DMS114 treated with DMSO at 0.1 percent for 48 hours (cell line): ENCODE measurements at regions not wholly inside any gene's neighbourhood (a gene's known extent, or its start where the extent isn't known, plus 50 kb on each side); places are given as distances from the start of the nearest gene placed in this dataset.

Source experiments
- DNase-seq: peaks from one replicate; lab custom pipeline; 2025; ENCODE audit not compliant: unreplicated experiment; lab: John Stamatoyannopoulos, UW

DNA sequence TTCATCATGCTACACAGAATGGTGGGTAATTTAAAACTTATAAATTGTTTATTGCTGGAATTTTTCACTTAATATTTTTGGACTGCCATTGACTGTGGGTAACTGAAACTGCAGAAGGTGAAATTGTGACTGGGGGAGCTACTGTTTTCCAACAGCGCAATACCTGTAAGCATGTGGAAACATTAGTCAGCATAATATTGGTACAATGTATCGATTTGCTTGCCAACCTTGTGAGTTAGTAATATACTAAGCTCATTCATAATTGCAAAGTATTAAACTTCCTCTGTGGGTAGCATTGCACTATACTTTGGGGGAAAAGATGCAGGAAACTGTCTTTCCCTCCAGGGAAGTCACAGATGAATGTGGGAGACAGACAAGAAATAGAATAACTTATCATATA, 766.5 kb downstream of the HDGFL1 start:
- no peak for DNase-seq

DNA sequence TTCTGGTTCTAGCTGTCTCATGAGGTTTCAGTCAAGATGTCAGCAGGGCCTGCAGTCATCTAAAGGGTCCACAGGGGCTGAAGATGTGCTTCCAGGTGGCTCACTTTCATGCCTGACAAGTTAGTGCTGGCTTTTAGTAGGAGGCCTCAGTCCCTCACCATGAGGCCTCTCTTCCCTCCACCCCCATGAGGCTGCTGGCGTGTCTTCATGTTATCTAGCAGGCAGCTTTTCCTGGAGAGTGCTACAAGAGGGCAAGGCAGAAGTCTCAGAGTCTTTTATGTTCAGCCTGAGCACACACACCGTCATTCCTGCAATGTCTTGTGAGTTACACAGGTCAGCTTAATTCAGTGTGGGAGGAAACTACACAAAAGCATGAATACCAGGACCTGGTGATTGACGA, 769.9 kb downstream of the HDGFL1 start:
- no peak for DNase-seq

DNA sequence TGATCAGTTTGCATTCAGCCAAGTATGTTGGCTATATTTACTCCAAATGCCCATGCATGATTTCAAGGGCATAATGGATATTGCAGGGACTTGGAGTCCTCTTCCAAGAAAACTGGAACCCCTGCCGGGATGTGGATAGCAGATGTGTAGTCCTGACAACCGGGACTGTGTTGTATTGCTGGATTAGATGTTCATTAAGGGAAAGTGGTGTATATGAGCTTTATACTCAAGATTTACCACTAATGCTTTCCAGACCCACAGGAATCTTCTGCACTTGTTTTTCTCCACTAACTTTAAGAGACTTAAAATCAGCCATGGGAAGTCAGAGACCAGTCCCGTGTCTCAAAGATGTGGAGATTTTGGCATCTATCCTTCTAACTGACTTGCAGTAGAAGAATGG, 770.9 kb downstream of the HDGFL1 start:
- DNase-seq, result no peak

DNA sequence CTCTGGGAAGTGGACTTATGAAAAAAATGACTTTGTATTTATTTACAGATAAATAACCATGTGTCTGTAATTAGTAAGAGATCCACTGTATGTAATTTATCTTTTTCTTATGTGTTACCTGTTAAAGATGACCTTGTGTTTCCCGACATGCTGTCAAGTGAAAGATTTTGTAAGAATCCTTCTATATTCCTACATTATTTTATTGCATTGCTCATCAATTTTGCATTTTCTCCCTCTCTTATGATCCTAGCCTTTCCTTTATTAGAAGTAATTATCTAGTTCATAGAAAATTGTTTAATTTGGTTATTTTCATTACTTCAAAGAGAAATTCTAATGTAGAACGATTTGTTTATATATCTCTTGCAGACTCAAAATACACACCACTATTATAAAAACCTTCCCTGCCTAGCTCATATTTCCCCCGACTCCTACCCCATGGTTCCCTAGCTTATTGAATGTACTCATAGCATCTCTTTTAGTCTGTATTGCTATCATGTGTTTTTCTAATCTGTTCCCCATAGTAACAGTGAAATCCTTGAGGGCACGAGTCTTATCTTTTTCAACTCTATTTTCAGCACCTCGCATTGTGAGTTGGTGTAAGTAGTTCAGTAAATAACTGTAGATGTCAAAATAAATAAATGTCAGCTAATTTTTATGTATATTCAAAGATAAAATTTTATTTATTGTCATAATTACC, 774.4 kb downstream of the HDGFL1 start:
- no peak for DNase-seq

DNA sequence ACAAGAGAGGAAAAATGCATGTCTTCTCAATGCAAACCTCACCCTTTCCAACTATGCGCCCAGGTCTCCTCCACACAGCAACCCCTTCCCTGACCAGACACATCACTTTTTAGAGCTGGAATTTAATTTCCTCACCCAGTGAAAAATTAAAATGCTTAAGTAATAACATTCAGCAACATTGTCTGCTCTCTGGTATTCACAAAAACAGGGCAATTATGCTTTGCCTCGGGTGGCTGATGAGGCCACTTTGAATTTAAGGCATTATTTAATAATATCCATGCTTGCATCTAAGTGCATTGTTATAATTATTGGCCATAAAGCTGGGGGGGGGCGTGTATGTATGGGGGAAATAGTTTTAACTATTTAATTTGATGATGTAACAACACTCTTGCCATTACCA, 777.8 kb upstream of the NRSN1 start:
- DNase-seq, result no peak

DNA sequence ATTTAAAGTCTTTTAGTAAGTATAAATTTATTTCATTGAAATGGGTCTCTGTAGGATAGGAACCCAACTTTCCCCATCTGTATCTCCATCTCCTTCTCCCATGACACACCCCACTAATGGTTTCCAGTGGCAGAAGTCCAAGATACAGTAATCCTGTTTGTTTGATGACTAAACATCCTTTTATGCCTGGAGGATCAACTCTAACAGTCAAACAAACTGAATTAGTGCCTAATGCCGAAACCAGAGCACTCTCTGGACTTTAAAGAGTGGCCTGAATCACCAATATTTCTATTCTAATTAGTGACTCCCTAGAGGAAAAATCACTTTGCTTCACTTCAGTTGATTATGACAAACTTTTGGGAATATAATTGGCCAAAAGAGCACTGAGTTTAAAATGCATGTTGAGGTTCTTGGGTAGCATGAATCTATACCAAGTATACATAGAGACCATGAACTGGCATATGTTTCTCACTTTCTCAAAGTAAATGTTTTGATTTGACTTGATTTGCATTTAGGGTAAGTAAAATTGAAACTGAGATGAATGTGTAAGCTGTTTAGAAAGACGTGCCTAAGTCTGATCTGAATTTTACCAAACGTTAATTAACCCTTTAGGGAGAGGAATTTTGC, 776.4 kb upstream of the NRSN1 start:
- DNase-seq, result no peak

DNA sequence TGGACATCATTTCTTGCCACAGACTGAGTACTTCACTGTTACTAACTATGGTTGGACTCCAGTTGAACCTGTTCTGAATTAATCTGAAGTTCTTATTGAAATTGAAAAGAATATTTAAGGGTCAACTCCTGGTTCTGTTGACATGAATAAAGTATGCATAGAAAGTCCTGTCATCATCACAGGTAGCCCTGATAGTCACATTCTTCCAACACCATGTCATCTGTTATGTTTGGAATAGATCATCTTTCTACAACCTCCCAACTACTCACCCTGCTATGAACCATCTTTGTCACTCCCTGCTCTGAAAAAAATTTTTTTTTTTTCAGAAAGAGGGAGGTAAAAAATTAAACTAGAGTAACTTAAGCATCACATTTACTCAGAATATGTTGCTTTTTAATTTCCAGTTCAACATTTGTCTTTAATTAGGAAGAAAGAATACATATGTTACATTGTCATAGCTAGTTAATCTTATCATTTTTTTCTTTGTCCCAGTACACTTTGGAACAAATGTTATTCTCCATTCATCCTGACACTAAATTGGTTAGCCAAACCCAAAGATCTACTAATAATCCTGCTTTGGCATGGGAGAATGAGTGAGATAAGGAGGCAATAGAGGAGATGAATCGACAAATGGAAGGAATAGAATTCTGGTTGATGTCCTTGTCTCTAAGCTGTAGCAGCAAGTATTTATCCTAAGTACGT, 775.1 kb upstream of the NRSN1 start:
- DNase-seq, result no peak

DNA sequence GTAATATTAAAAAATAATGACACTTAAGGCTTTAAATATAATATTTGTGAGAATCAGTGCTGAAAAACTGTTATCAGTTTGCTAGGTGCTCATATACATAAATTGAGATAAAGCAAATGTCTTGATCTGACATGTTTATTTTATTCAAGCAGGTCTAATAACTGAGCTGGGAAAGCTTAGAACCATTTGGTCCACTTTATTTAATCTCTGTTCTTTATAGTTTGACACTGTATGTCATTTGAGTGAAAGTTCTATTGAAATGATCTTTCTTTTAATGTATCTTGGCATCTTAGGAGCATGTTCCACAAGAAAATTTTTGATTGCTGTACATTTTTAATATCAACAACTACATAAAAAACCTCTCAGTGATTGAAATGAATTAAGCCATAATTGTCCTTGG, 772.0 kb upstream of the NRSN1 start:
- DNase-seq, result no peak

DNA sequence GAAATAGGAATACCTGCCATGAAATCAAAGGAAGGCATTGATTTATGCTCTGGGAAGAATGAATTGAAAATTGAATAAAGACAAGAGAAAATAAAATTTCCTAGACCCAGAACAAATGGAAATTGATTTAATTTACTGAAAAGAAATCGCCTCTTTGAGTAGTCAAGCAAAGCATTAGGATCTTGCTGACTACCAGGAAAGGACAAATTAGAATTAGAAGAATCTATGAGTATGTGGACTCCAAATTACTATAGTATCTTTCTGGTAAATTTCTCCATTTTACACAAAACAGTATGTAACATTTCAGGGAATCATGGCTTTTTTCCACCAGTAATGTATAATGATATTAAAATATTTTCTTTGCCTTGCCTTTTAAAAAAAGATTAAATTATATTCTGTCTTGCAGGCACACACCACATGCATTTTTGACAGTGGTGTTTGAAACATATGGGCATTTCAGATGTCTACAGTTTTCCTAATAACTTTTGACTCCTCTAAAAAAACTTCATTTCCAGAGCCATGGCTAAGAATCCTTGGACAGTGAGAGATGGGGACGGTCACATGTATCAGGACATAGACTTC, 768.7 kb upstream of the NRSN1 start:
- no peak for DNase-seq

DNA sequence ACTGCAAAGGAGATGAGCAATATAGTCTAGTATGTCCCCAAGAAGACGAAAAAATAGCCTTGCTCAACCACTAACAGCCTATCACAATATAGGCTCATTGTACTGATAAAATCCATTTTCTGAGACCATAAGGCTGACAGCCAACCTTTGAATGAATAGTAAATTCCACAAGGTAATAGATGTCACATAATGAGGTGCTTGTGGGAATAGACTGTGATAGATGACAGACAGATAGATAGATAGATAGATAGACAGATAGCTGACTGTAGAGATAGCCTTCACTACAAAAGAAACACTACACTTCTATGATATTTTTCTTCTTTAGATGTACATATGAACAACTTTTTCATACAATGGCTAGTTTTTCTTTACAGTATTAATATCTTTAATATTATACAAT, 760.3 kb upstream of the NRSN1 start:
- DNase-seq, result no peak

DNA sequence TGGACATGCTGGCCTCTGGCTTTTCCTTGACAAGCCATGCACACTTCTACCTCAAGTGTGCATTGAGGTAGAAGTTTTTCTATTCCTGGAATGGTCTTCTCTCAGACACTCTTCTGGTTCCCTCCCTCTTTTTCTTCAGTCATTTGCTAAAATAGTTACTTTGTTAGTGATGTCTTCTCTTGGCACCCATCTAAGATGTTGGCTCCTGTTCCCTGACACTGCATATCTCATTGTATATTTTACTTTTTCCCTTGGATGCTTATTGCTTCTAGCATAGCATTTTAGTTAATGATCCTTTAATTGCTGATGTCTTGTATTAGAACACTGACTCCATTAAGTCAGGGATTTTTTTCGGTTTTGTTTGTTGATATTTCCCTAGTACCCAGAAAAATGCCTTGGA, 758.7 kb upstream of the NRSN1 start:
- DNase-seq, result no peak

DNA sequence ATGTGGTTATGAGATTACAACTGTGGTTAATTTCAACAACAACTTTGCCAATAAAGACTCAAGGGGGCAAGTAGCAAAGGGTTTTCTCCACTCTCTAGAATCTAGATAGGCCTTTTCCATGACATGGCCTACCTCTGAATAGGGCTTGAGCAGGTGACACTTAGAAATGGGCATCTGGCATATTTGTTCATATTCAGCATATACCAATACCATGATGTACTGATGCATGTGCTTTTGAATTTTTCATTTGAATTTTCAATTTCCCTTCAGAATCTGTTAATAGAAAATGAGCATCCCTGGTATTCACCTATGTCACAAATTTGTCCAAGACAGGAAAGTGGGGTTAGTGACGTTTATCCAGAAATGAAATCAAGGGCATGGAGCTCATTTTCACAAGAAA, 757.5 kb upstream of the NRSN1 start:
- DNase-seq, result no peak

DNA sequence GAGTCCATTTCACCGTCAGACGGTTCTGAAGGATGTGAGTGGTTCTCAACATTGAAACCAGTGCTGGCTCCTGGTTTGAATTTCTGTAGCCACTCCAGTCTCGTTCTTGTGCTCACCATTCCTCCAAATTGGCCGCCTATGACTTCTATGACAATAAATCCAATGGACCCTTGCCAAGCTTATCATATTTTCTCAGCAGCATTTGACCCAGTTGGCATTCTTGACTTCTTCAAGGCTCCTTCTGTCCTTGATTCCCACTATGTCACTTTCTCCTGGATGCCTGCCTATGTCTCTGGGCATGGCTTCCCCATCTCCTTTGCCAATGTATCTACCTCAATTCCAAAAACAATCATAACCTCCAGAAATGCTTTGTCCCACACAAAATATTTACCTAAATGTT, 756.0 kb upstream of the NRSN1 start:
- DNase-seq, result no peak

DNA sequence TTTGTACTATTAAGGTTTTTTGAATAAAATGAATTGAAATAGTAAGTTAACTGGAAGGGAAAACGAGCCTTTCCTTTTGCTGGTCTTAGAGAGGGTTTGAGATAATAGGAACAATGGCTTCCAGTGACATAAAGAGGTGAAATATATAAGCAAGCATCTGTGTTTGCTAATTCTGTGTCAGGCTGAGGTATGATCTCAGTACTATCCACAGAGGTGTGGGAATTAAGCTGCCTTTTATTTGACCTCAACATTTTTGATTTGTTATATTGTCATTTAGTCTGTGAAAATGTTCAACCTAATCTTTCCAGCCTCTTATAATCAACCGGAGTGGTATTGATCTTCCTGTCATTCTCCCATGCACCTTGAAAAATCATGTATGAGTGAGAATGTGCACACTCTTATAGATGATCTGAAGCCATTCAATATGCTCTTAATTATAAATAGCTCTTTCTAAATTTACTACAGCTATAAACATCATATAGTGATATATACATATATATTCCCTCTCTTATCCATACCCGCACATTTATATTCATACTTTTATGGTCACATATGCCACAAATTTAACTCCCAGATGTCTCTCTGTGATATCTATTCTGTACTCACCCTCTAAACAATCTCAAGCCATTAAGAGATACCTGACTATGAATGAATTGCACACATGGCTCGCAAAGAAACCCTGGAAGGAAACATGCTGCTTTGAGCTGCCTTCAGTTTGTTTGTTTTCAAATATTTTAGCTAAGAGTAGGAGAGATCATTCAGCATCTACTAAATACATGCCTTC, 754.7 kb upstream of the NRSN1 start:
- DNase-seq, result no peak

DNA sequence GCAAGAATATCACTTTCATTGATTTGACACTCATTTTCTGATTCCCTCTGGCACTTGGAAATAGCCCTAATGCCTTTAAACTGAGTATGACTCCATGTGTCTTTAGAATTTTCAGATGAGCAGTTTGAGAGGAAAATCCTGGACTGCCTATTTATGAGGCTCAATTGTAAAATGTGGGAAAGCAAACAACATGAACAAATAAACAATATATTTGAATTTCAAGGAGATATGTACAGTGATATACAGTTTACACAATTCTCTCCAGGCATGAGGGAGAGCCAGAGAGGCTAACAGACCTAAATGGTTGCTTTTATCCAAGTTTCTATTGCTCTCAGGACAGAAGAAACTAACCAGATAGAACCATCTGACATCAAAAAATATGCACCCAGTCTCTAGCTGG, 748.2 kb upstream of the NRSN1 start:
- no peak for DNase-seq

DNA sequence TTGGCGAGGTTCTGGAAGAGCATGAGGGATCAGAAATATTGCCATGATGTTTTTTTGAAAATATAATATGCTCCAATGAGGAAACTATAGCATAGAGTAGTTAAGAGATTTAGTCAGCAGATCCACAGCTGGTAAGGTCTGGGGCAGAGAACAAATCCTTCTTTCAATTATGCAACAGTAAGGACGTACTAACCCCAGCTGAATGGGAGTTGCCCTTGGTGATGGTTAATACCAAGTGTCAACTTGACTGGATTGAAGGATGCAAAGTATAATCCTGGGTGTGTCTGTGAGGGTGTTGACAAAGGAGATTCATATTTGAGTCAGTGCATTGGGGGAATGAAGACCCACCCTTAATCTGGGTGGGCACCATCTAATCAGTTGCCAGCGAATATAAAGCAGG, 745.5 kb upstream of the NRSN1 start:
- DNase-seq, result no peak

DNA sequence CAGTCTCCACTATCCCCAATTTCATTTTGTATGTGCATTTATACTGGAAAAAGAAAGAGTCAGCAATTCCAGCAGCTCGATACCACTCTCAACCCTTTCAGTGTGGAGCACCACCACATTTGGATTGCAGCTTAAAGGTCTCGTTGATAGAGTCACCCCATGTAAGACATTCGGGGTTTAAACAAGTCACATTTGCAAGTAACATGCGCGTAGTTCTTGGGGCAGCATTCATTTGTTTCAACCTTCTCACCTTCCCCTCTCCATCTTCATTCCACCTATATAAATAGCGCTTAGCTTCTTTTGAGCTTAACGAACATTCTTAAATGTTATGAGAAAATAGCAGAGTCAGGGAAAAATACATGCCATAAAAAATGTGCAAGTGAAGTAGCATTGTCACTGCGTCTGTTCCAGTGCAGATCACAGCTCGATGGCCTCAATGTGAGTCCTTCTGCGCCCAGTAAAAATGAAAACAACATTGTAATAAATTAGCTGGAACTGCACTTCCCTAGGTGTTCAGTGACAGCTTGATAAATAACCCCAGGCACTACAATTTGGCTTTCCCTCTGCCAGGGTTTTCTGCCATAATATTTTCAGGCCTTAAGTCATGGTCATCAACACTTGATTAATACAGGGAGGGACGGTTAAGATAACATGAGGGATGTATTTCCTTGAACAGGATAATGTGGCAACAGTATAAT, 737.8 kb upstream of the NRSN1 start:
- no peak for DNase-seq

DNA sequence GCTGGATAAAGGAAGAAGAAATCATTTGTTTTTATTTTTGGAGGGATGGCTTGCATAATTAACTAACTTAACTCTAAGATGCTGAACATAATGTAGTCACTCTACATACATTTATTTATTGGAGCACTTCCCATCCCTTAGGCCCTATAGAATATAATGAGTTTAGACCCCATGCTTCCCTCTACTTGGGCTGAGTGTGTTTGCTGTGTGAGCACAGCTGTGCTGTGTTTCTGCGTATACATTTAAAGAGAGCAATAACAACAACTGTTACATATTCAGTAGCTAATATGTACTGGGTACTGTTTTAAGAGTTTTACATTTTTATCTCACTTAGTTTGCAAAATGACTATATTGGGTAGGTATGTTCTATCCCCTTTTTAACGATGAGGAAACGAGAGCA, 736.6 kb upstream of the NRSN1 start:
- no peak for DNase-seq

DNA sequence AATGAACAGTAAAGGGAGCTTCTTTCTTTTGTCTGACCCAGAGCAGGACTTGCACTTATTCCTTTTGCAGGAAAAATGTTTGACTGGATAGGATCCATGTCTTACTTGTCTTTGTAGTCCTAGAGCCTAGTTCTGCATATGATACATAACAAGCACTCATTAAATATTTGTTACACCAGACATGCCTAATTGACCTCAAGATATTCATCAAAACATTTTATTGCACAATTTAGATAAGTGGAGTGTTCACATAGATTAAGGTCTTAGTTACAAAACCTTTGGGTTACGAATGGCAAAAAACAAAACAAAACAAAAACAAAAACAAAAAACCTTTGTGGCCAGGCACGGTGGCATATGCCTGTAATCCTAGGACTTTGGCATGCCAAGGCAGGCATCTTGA, 735.8 kb upstream of the NRSN1 start:
- DNase-seq, result no peak

DNA sequence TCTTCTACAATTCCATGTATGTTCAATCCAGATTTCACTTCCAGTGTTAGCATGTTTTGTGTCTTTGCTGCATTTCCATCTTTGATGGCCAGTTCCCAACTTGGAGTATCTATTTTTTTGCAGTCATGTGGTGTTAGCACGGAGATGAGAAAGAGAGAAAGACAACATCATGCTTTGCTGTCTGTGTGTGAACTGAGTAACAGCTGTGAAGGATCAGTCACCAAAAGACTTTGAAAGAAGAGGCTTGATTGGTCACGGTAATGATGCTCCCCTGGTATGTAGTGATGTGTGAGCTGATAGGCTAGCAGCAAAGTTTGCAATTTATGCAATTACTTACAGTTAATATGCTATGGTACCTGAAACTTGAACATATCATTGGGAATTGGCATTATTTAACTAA, 731.3 kb upstream of the NRSN1 start:
- DNase-seq, result no peak

DNA sequence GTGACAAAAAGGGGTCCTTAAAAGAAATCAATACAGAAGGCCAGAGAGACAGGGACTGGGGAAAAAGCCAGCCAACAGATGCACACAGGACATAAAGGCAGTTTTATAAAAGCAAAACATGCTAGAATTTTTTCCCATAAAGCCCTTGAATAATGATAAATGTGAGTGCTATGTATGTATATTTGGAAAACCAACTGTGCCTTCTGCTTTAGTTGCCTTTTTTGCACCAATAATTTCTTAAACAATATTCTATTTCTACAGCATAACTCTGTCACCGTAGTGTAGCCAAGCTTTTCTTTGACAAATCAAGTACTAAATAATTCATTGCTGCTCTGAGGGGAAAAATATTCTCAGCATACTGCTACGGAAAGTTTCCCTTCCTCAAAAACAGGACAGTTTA, 730.6 kb upstream of the NRSN1 start:
- DNase-seq, result no peak
